ENCODE measurements at regions not wholly inside any gene's neighbourhood (a gene's known extent, or its start where the extent isn't known, plus 50 kb on each side); places are given as distances from the start of the nearest gene placed in this dataset.

GRCh38 chr11:131136486-131136885 lies 220.2 kb upstream of the SNX19 start:
- no peaks in the 10 kb centered on the region for H4K20me1 ChIP-seq (ENCODE audit: insufficient read depth, low read length)
- H2AFZ ChIP-seq (ENCODE audit: low read depth, low read length): no peak overlapping the region
- no peaks in the 10 kb centered on the region for H3K4me1 ChIP-seq (ENCODE audit: low read length)
- peaks cover 32% of the 10 kb centered on the region; the same call in 1 of the 2 replicates for H3K27me3 ChIP-seq (ENCODE audit: low read depth, low read length)
- no peak overlapping the region for H3K27ac ChIP-seq (ENCODE audit: low read length)
- no peaks in the 10 kb centered on the region for H3K36me3 ChIP-seq (replicated peaks; ENCODE audit: low read depth, low read length)
- TF ChIP-seq, protein P1, sequence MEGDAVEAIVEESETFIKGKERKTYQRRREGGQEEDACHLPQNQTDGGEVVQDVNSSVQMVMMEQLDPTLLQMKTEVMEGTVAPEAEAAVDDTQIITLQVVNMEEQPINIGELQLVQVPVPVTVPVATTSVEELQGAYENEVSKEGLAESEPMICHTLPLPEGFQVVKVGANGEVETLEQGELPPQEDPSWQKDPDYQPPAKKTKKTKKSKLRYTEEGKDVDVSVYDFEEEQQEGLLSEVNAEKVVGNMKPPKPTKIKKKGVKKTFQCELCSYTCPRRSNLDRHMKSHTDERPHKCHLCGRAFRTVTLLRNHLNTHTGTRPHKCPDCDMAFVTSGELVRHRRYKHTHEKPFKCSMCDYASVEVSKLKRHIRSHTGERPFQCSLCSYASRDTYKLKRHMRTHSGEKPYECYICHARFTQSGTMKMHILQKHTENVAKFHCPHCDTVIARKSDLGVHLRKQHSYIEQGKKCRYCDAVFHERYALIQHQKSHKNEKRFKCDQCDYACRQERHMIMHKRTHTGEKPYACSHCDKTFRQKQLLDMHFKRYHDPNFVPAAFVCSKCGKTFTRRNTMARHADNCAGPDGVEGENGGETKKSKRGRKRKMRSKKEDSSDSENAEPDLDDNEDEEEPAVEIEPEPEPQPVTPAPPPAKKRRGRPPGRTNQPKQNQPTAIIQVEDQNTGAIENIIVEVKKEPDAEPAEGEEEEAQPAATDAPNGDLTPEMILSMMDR (IDR thresholded peaks at IDR 0.05; ENCODE audit: low read depth, low read length): no peak
- no peak for TF ChIP-seq EZH2phosphoT487 (IDR thresholded peaks at IDR 0.05; ENCODE audit: low read depth)
- no peaks in the 10 kb centered on the region for H3K79me2 ChIP-seq (ENCODE audit: low read length)
- H3K9me3 ChIP-seq (ENCODE audit: insufficient read depth, low read length): no peaks in the 10 kb centered on the region
- no peak overlapping the region for H3K4me2 ChIP-seq (ENCODE audit: low read length)
- no peak overlapping the region for H3K4me3 ChIP-seq (ENCODE audit: low read length)
- no peak overlapping the region for H3K9ac ChIP-seq (ENCODE audit: low read length)

DNA sequence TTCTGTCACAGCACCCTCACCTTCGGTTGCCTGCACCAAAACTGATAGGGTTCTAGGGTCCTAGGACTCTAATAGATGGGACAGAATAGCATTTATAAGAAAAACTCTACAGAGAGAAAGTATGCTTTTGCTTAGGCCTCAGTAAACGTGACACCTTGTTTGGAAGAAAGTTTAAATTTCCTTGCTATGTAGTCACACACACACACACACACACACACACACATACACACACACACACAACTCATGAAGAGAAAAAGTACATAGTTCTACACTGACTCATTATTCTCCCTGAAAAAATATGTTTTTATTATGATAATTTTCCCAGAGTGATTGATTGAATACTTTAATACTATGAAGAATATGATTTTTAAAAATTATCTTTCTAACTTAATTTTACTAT lies 220.8 kb upstream of the SNX19 start:
- H3K4me2 ChIP-seq (ENCODE audit: low read length): no peak overlapping the region
- no peaks in the 10 kb centered on the region for H3K79me2 ChIP-seq (ENCODE audit: low read length)
- TF ChIP-seq, protein P1 (IDR thresholded peaks at IDR 0.05; ENCODE audit: low read depth, low read length): no peak
- no peak overlapping the region for H3K27ac ChIP-seq (ENCODE audit: low read length)
- H2AFZ ChIP-seq (ENCODE audit: low read depth, low read length): no peak overlapping the region
- no peaks in the 10 kb centered on the region for H3K4me1 ChIP-seq (ENCODE audit: low read length)
- no peak overlapping the region for H3K9ac ChIP-seq (ENCODE audit: low read length)
- no peaks in the 10 kb centered on the region for H3K9me3 ChIP-seq (ENCODE audit: insufficient read depth, low read length)
- H4K20me1 ChIP-seq (ENCODE audit: insufficient read depth, low read length): no peaks in the 10 kb centered on the region
- H3K36me3 ChIP-seq (replicated peaks; ENCODE audit: low read depth, low read length): no peaks in the 10 kb centered on the region
- H3K4me3 ChIP-seq (ENCODE audit: low read length): no peak overlapping the region
- peaks cover 33% of the 10 kb centered on the region; the same call in 1 of the 2 replicates for H3K27me3 ChIP-seq (ENCODE audit: low read depth, low read length)

GRCh38 chr11:131138731-131139130 lies 222.5 kb upstream of the SNX19 start:
- no peaks in the 10 kb centered on the region for H3K4me1 ChIP-seq (ENCODE audit: low read length)
- H3K4me3 ChIP-seq (ENCODE audit: low read length): no peak overlapping the region
- no peaks in the 10 kb centered on the region for H3K36me3 ChIP-seq (replicated peaks; ENCODE audit: low read depth, low read length)
- H2AFZ ChIP-seq (ENCODE audit: low read depth, low read length): no peak overlapping the region
- no peaks in the 10 kb centered on the region for H3K79me2 ChIP-seq (ENCODE audit: low read length)
- no peak overlapping the region for H3K9ac ChIP-seq (ENCODE audit: low read length)
- no peak overlapping the region for H3K4me2 ChIP-seq (ENCODE audit: low read length)
- peaks cover 39% of the 10 kb centered on the region; the same call in 1 of the 2 replicates for H3K27me3 ChIP-seq (ENCODE audit: low read depth, low read length)
- no peaks in the 10 kb centered on the region for H3K9me3 ChIP-seq (ENCODE audit: insufficient read depth, low read length)
- no peaks in the 10 kb centered on the region for H4K20me1 ChIP-seq (ENCODE audit: insufficient read depth, low read length)
- no peak overlapping the region for H3K27ac ChIP-seq (ENCODE audit: low read length)
- TF ChIP-seq, protein P1 (IDR thresholded peaks at IDR 0.05; ENCODE audit: low read depth, low read length): no peak
- no peak for TF ChIP-seq EZH2phosphoT487 (IDR thresholded peaks at IDR 0.05; ENCODE audit: low read depth)

- Histone ChIP-seq H3K9ac (ENCODE audit: low read length) (no peak overlapping the region), H3K36me3 (replicated peaks; ENCODE audit: low read depth, low read length) (no peaks in the 10 kb centered on the region), H2AFZ (ENCODE audit: low read depth, low read length) (no peak overlapping the region), H3K4me1 (ENCODE audit: low read length) (no peaks in the 10 kb centered on the region), H4K20me1 (ENCODE audit: insufficient read depth, low read length) (no peaks in the 10 kb centered on the region), H3K4me2 (ENCODE audit: low read length) (no peak overlapping the region), H3K79me2 (ENCODE audit: low read length) (no peaks in the 10 kb centered on the region), H3K4me3 (ENCODE audit: low read length) (no peak overlapping the region), H3K27ac (ENCODE audit: low read length) (no peak overlapping the region), H3K9me3 (ENCODE audit: insufficient read depth, low read length) (no peaks in the 10 kb centered on the region), H3K27me3 (ENCODE audit: low read depth, low read length) (peaks cover 25% of the 10 kb centered on the region)
- no peak for TF ChIP-seq EZH2phosphoT487 (IDR thresholded peaks at IDR 0.05; ENCODE audit: low read depth)
- TF ChIP-seq, protein P1 (IDR thresholded peaks at IDR 0.05; ENCODE audit: low read depth, low read length): no peak
These were observed 224.6 kb upstream of the NTM start for GRCh38 chr11:131145791-131146190.

All from OCI-LY3 (cell line).